ENCODE measurements at regions not wholly inside any gene's neighbourhood (a gene's known extent, or its start where the extent isn't known, plus 50 kb on each side); places are given as distances from the start of the nearest gene placed in this dataset.

DNA sequence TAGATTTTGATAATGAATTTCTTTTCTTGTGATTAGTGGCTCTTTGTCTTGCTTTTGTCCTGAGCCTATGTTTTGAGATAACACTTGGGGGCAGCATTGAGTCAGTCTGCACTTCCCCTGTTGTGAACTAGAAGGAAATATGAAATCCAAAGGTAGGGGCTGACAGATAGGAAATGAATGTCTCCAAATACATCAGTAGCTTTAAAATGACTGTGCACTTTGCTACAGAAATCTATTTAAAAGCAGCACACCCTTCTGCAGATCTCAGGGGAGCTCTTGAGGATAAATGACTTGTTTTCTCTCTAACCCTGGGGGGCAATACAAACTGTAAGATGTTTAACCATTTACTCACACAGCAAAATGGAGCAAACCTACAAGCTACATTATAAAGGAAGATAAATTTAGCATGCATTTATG, 176.0 kb upstream of the MYO3A start:
- Histone ChIP-seq H2AFZ (ENCODE audit: low read length) (no peak overlapping the region), H3K79me2 (ENCODE audit: insufficient read depth, low read depth, low read length) (no peaks in the 10 kb centered on the region), H3K4me2 (ENCODE audit: low read length) (no peak overlapping the region), H3K9me3 (ENCODE audit: low read length) (no peaks in the 10 kb centered on the region), H3K4me1 (ENCODE audit: insufficient read depth, low read length, poor library complexity, severe bottlenecking) (no peaks in the 10 kb centered on the region), H3K27ac (ENCODE audit: low read depth, low read length, poor library complexity, severe bottlenecking) (no peak overlapping the region), H3K36me3 (ENCODE audit: insufficient read depth, low read length) (no peaks in the 10 kb centered on the region), H4K20me1 (ENCODE audit: insufficient read depth, low read length) (no peaks in the 10 kb centered on the region), H3K9me2 (ENCODE audit: insufficient read depth, low read length) (no peaks in the 10 kb centered on the region), H3K4me3 (ENCODE audit: low read depth, low read length, poor library complexity, severe bottlenecking) (no peak overlapping the region)
- CTCF ChIA-PET (ENCODE audit: unreplicated experiment) = no interaction called here
- intact Hi-C loops (cut with micrococcal nuclease; ENCODE audit: unreplicated experiment) = loop anchor here (5.0 kb wide), 1 partner anchor 509 kb away; no protein-coding TSS in a partner anchor
- no TSS peak for BruUV-seq (replicated peaks)
- POLR2A ChIA-PET = interaction anchor here (0.5 to 0.8 kb wide), 4 partner anchors 18 to 490 kb away, joined by 3 to 4 read pairs (median 3); no protein-coding TSS in a partner anchor
- DNase-seq (ENCODE audit: low spot score) = peak; percentile 59
- no peak for TF ChIP-seq EZH2phosphoT487 (IDR thresholded peaks at IDR 0.05; ENCODE audit: borderline replicate concordance, low read depth, low read length)
- TF ChIP-seq, protein P1, sequence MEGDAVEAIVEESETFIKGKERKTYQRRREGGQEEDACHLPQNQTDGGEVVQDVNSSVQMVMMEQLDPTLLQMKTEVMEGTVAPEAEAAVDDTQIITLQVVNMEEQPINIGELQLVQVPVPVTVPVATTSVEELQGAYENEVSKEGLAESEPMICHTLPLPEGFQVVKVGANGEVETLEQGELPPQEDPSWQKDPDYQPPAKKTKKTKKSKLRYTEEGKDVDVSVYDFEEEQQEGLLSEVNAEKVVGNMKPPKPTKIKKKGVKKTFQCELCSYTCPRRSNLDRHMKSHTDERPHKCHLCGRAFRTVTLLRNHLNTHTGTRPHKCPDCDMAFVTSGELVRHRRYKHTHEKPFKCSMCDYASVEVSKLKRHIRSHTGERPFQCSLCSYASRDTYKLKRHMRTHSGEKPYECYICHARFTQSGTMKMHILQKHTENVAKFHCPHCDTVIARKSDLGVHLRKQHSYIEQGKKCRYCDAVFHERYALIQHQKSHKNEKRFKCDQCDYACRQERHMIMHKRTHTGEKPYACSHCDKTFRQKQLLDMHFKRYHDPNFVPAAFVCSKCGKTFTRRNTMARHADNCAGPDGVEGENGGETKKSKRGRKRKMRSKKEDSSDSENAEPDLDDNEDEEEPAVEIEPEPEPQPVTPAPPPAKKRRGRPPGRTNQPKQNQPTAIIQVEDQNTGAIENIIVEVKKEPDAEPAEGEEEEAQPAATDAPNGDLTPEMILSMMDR (conservative IDR thresholded peaks at IDR 0.05; ENCODE audit: low read length) = peak; percentile 91

DNA sequence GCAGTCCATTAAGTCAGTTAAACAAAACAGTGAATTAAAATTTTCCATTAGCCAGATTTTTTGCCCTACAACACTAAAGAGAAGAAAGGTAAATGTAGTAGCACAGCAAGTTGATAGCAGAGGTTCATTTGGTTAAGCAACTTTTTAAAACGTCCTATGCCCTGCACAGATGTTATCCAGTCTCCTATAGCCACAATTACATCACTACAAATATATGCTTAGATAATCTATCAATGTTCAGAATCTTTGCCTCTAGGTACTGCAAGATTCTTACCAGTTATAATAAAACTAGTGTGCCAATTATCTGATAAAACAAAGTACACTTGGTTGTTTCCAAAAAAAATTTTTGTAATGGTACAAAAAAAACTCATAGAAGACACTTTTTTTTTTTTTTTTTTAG, 175.5 kb upstream of the MYO3A start:
- Histone ChIP-seq H3K27ac (ENCODE audit: low read depth, low read length, poor library complexity, severe bottlenecking) (no peak overlapping the region), H4K20me1 (ENCODE audit: insufficient read depth, low read length) (no peaks in the 10 kb centered on the region), H3K4me1 (ENCODE audit: insufficient read depth, low read length, poor library complexity, severe bottlenecking) (no peaks in the 10 kb centered on the region), H3K4me3 (ENCODE audit: low read depth, low read length, poor library complexity, severe bottlenecking) (no peak overlapping the region), H3K4me2 (ENCODE audit: low read length) (no peak overlapping the region), H3K79me2 (ENCODE audit: insufficient read depth, low read depth, low read length) (no peaks in the 10 kb centered on the region), H2AFZ (ENCODE audit: low read length) (no peak overlapping the region), H3K36me3 (ENCODE audit: insufficient read depth, low read length) (no peaks in the 10 kb centered on the region), H3K9me2 (ENCODE audit: insufficient read depth, low read length) (no peaks in the 10 kb centered on the region), H3K9me3 (ENCODE audit: low read length) (no peaks in the 10 kb centered on the region)
- intact Hi-C loops (cut with micrococcal nuclease; ENCODE audit: unreplicated experiment) = loop anchor here (5.0 kb wide), 1 partner anchor 509 kb away; no protein-coding TSS in a partner anchor
- CTCF ChIA-PET (ENCODE audit: unreplicated experiment) = no interaction called here
- BruUV-seq (replicated peaks) = no TSS peak
- no peak for DNase-seq (ENCODE audit: low spot score)
- no peak for TF ChIP-seq EZH2phosphoT487 (IDR thresholded peaks at IDR 0.05; ENCODE audit: borderline replicate concordance, low read depth, low read length)
- TF ChIP-seq, protein P1 (conservative IDR thresholded peaks at IDR 0.05; ENCODE audit: low read length) = no peak
- POLR2A ChIA-PET = interaction anchor here (0.6 to 0.8 kb wide), 2 partner anchors 398 to 489 kb away, joined by 3 to 4 read pairs; no protein-coding TSS in a partner anchor

DNA sequence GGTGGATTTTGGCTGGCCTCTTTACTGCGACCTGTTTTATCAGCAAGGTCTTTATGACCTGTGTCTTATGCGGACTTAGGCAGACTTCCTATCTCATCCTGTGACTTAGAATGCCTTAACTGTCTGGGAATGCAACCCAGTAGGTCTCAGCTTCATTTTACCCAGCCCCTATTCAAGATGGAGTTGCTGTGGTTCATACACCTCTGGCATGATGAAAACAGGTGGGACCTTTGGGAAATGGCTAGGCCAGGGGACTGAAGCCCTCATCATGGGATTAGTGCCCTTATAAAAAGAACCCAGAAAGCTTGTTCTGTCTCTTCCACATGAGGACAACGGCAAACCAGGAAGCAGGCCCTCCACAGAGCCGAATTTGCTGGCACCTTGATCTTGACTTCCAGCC, 172.1 kb upstream of the MYO3A start:
- H3K9me3 ChIP-seq (ENCODE audit: low read length) = no peaks in the 10 kb centered on the region

More for the DNA sequence above, 172.1 kb upstream of the MYO3A start:
- Histone ChIP-seq H3K27ac (ENCODE audit: low read depth, low read length, poor library complexity, severe bottlenecking) (no peak overlapping the region), H3K79me2 (ENCODE audit: insufficient read depth, low read depth, low read length) (no peaks in the 10 kb centered on the region), H3K4me1 (ENCODE audit: insufficient read depth, low read length, poor library complexity, severe bottlenecking) (no peaks in the 10 kb centered on the region), H3K4me2 (ENCODE audit: low read length) (no peak overlapping the region), H3K4me3 (ENCODE audit: low read depth, low read length, poor library complexity, severe bottlenecking) (no peak overlapping the region), H4K20me1 (ENCODE audit: insufficient read depth, low read length) (no peaks in the 10 kb centered on the region), H3K9me2 (ENCODE audit: insufficient read depth, low read length) (no peaks in the 10 kb centered on the region; the same call in 1 of the 2 replicates), H2AFZ (ENCODE audit: low read length) (no peak overlapping the region), H3K36me3 (ENCODE audit: insufficient read depth, low read length) (no peaks in the 10 kb centered on the region)
- no peak for DNase-seq (ENCODE audit: low spot score)
- ChIA-PET CTCF (ENCODE audit: unreplicated experiment) (no interaction called here), POLR2A (no interaction called here)
- intact Hi-C loops (cut with micrococcal nuclease; ENCODE audit: unreplicated experiment) = no loop called here
- no TSS peak for BruUV-seq (replicated peaks)
- TF ChIP-seq EZH2phosphoT487 (IDR thresholded peaks at IDR 0.05; ENCODE audit: borderline replicate concordance, low read depth, low read length) = no peak

All from OCI-LY7 (cell line).